NOMO-1 treated with DMSO at 0.1 percent for 48 hours (cell line): ENCODE measurements at regions not wholly inside any gene's neighbourhood (a gene's known extent, or its start where the extent isn't known, plus 50 kb on each side); places are given as distances from the start of the nearest gene placed in this dataset.
"Not testable (repeated sequence)": the region's sequence is repeated elsewhere in the genome, so short reads cannot be mapped to it uniquely, and the experiment has no call there.

Experiments
- DNase-seq: peaks from one replicate; lab custom pipeline; 2025; ENCODE audit not compliant: unreplicated experiment; lab: John Stamatoyannopoulos, UW

- no peak for DNase-seq
These were observed 1068.5 kb downstream of the BRD1 start for GRCh38 chr22:48758881-48759875.

- DNase-seq, result no peak
These were observed 1069.6 kb downstream of the BRD1 start for GRCh38 chr22:48757985-48758561.

GRCh38 chr22:48757581-48757980 lies 1070.1 kb downstream of the BRD1 start:
- no peak for DNase-seq

- DNase-seq, result not testable (repeated sequence)
These were observed 1070.5 kb downstream of the BRD1 start for GRCh38 chr22:48757135-48757534.

GRCh38 chr22:48756146-48757111 lies 1071.2 kb downstream of the BRD1 start:
- no peak for DNase-seq

- DNase-seq, result no peak
These were observed 1072.4 kb downstream of the BRD1 start for GRCh38 chr22:48755059-48755949.

GRCh38 chr22:48754611-48755058 lies 1073.0 kb downstream of the BRD1 start:
- no peak for DNase-seq

- no peak for DNase-seq
These were observed 1073.7 kb downstream of the BRD1 start for GRCh38 chr22:48753752-48754517.

- no peak for DNase-seq
These were observed 1074.3 kb downstream of the BRD1 start for GRCh38 chr22:48753381-48753730.

- no peak for DNase-seq
These were observed 1075.0 kb downstream of the BRD1 start for GRCh38 chr22:48752451-48753380.

- no peak for DNase-seq
These were observed 1075.9 kb downstream of the BRD1 start for GRCh38 chr22:48751539-48752437.

- no peak for DNase-seq
These were observed 1076.7 kb downstream of the BRD1 start for GRCh38 chr22:48750826-48751440.

GRCh38 chr22:48750282-48750681 lies 1077.4 kb downstream of the BRD1 start:
- DNase-seq, result no peak

- no peak for DNase-seq
These were observed 1078.0 kb downstream of the BRD1 start for GRCh38 chr22:48749555-48750227.

- no peak for DNase-seq
These were observed 1078.7 kb downstream of the BRD1 start for GRCh38 chr22:48748860-48749554.
